CD14-positive monocyte (primary cell): ENCODE measurements at regions not wholly inside any gene's neighbourhood (a gene's known extent, or its start where the extent isn't known, plus 50 kb on each side); places are given as distances from the start of the nearest gene placed in this dataset.

Experiments
- DNase-seq, 3 donors: peaks; one replicate each; pipeline ENCODE4 v3.0.0-alpha.2; 2011 to 2022
- H2AFZ ChIP-seq: 2 replicates; pipeline ENCODE4 v1.6.0; 2012; ENCODE audit warnings: mild to moderate bottlenecking, low read depth, low read length, inconsistent platforms; ENCODE audit not compliant: insufficient read depth, poor library complexity, severe bottlenecking
- H3K27ac ChIP-seq, 2 donors: 1 replicate in 1 of 2; 2 replicates in 1 of 2; pipeline ENCODE4 v1.5.1; 2012 to 2013; ENCODE audit warnings: low read length in 2 of 2, control low read depth in 1 of 2, inconsistent platforms in 1 of 2, low read depth in 1 of 2, mild to moderate bottlenecking in 1 of 2
- H3K27me3 ChIP-seq, 2 donors: one replicate each; pipeline versions ENCODE4 v1.6.0 to v1.6.1; 2011 to 2013; ENCODE audit warnings: low read length in 2 of 2; ENCODE audit not compliant: control insufficient read depth in 2 of 2, insufficient read depth in 2 of 2
- H3K36me3 ChIP-seq, 2 donors: replicated peaks in 1 of 2; 1 replicate in 1 of 2; 2 replicates in 1 of 2; pipeline versions ENCODE4 v1.5.1 to v1.6.1; 2012 to 2013; ENCODE audit warnings: low read length in 2 of 2, control low read depth in 1 of 2, inconsistent platforms in 1 of 2, mild to moderate bottlenecking in 1 of 2; ENCODE audit not compliant: insufficient read depth in 2 of 2, control insufficient read depth in 1 of 2
- H3K4me1 ChIP-seq, 2 donors: 1 replicate in 1 of 2; 2 replicates in 1 of 2; pipeline versions ENCODE4 v1.5.1 to v1.6.1; 2012 to 2013; ENCODE audit warnings: low read length in 2 of 2, control low read depth in 1 of 2, inconsistent platforms in 1 of 2, mild to moderate bottlenecking in 1 of 2, moderate library complexity in 1 of 2; ENCODE audit not compliant: insufficient read depth in 2 of 2, control insufficient read depth in 1 of 2
- H3K4me2 ChIP-seq: replicated peaks from 2 replicates; pipeline ENCODE3; 2012; ENCODE audit warnings: low read length, moderate library complexity, mild to moderate bottlenecking; ENCODE audit not compliant: poor library complexity, severe bottlenecking; ENCODE audit errors: extremely low read depth
- H3K4me3 ChIP-seq, 3 experiments: fragments of 200-600 bp in 1 of 3; sonication (generic) in 1 of 3; replicated peaks in 1 of 3; 1 replicate in 2 of 3; 2 replicates in 1 of 3; pipeline ENCODE4 v1.5.1; 2011 to 2013; ENCODE audit warnings: low read length in 3 of 3, mild to moderate bottlenecking in 3 of 3, control low read depth in 2 of 3, low read depth in 2 of 3, inconsistent platforms in 1 of 3, moderate library complexity in 1 of 3
- H3K79me2 ChIP-seq: 2 replicates; pipeline ENCODE4 v1.6.0; 2012; ENCODE audit warnings: mild to moderate bottlenecking, control low read depth, inconsistent platforms, low read length, moderate library complexity; ENCODE audit not compliant: insufficient read depth
- H3K9ac ChIP-seq: 2 replicates; pipeline ENCODE4 v1.6.0; 2017; ENCODE audit warnings: low read length, mild to moderate bottlenecking; ENCODE audit not compliant: insufficient read depth, poor library complexity, severe bottlenecking
- H3K9me3 ChIP-seq, 2 donors: replicated peaks in 1 of 2; 1 replicate in 1 of 2; 2 replicates in 1 of 2; pipeline versions ENCODE4 v1.5.1 to v1.6.1; 2012 to 2013; ENCODE audit warnings: low read length in 2 of 2, control low read depth in 1 of 2; ENCODE audit not compliant: control insufficient read depth in 1 of 2, insufficient read depth in 1 of 2
- H4K20me1 ChIP-seq: 2 replicates; pipeline ENCODE4 v1.6.0; 2012; ENCODE audit warnings: mild to moderate bottlenecking, low read length, control low read depth, moderate library complexity; ENCODE audit not compliant: insufficient read depth
- H3K27ac Mint-ChIP-seq, 7 donors: one replicate each; pipeline ENCODE4 v1.8.0; 2020; ENCODE audit warnings: mild to moderate bottlenecking in 7 of 7, mixed read lengths in 7 of 7, moderate library complexity in 6 of 7, inconsistent platforms in 2 of 7
- H3K27me3 Mint-ChIP-seq, 3 donors: one replicate each; pipeline ENCODE4 v1.8.0; 2021 to 2022; ENCODE audit warnings: low read depth in 3 of 3, mild to moderate bottlenecking in 3 of 3, mixed read lengths in 3 of 3, moderate library complexity in 3 of 3, inconsistent platforms in 1 of 3
- H3K36me3 Mint-ChIP-seq, 2 donors: one replicate each; pipeline ENCODE4 v1.8.0; 2020; ENCODE audit warnings: mixed read lengths in 2 of 2, inconsistent platforms in 1 of 2, mild to moderate bottlenecking in 1 of 2
- H3K4me1 Mint-ChIP-seq: one replicate; pipeline ENCODE4 v1.8.0; 2020; ENCODE audit warnings: mild to moderate bottlenecking, mixed read lengths
- H3K4me3 Mint-ChIP-seq, 2 donors: one replicate each; pipeline ENCODE4 v1.8.0; 2020; ENCODE audit warnings: mild to moderate bottlenecking in 2 of 2, mixed read lengths in 2 of 2, moderate library complexity in 1 of 2
- H3K9me3 Mint-ChIP-seq, 7 donors: one replicate each; pipeline ENCODE4 v1.8.0; 2020 to 2022; ENCODE audit warnings: mixed read lengths in 7 of 7, mild to moderate bottlenecking in 6 of 7, moderate library complexity in 6 of 7, inconsistent platforms in 2 of 7
- CTCF ChIP-seq: fragments of 200-600 bp; IDR thresholded peaks from one replicate; pipeline ENCODE4 v1.8.0; 2022; ENCODE audit warnings: antibody characterized with exemption, mild to moderate bottlenecking
- WGBS: methylation state at CpG from one replicate; pipeline ENCODE4 v1.1.5; 2013; ENCODE audit warnings: missing lambda C conversion rate; ENCODE audit not compliant: insufficient coverage; 5-methylcytosine and 5-hydroxymethylcytosine counted together
- intact Hi-C, 2 donors: fragments of 100-400 bp; cut with micrococcal nuclease; formaldehyde crosslinking; loops; one replicate each; pipeline versions ENCODE4 v1.15.0 to v1.15.1; 2023

- intact Hi-C loops = no loop called here
- no peaks in the 10 kb centered on the region for H3K27me3 ChIP-seq
- H3K79me2 ChIP-seq = no peaks in the 10 kb centered on the region
- WGBS = 94% methylated on average over 4 of the region's 8 CpGs
- H3K9me3 ChIP-seq = no peaks in the 10 kb centered on the region
- Mint-ChIP-seq H3K36me3 (no peaks in the 10 kb centered on the region), H3K4me3 (no peak overlapping the region), H3K9me3 (peaks cover 1 to 10% (median 5%) of the 10 kb centered on the region in 7 donors), H3K4me1 (peaks cover 22% of the 10 kb centered on the region), H3K27me3 (peaks cover 0 to 5% (median 3%) of the 10 kb centered on the region in 3 donors), H3K27ac (no peak overlapping the region)
- peaks cover 3 to 32% of the 10 kb centered on the region in 2 donors for H3K4me1 ChIP-seq
- no peak overlapping the region for H3K27ac ChIP-seq
- H3K9ac ChIP-seq = no peak overlapping the region
- no peak for TF ChIP-seq CTCF
- no peaks in the 10 kb centered on the region for H3K36me3 ChIP-seq
- no peak for DNase-seq
- no peak overlapping the region for H3K4me2 ChIP-seq
- H3K4me3 ChIP-seq = no peak overlapping the region
- no peak overlapping the region for H2AFZ ChIP-seq
- no peaks in the 10 kb centered on the region for H4K20me1 ChIP-seq
Observed at GRCh38 chr12:127241072-127241817, 1025.7 kb upstream of the TMEM132C start.

GRCh38 chr12:127245009-127245408, 1022.0 kb upstream of the TMEM132C start:
- H3K36me3 ChIP-seq = no peaks in the 10 kb centered on the region
- Mint-ChIP-seq H3K4me1 (peaks cover 2% of the 10 kb centered on the region), H3K36me3 (no peaks in the 10 kb centered on the region), H3K9me3 (peaks cover 1 to 8% (median 6%) of the 10 kb centered on the region in 7 donors), H3K4me3 (no peak overlapping the region), H3K27ac (no peak overlapping the region), H3K27me3 (peaks cover 1 to 11% (median 3%) of the 10 kb centered on the region in 3 donors)
- no peak overlapping the region for H3K4me2 ChIP-seq
- WGBS = 100% methylated on average over 1 of the region's 1 CpG
- H3K9me3 ChIP-seq = peaks cover 0 to 4% of the 10 kb centered on the region in 2 donors
- no peak overlapping the region for H2AFZ ChIP-seq
- no peak for TF ChIP-seq CTCF
- no peaks in the 10 kb centered on the region for H3K79me2 ChIP-seq
- H4K20me1 ChIP-seq = no peaks in the 10 kb centered on the region
- no peaks in the 10 kb centered on the region for H3K4me1 ChIP-seq
- intact Hi-C loops = no loop called here
- H3K27ac ChIP-seq = no peak overlapping the region
- H3K27me3 ChIP-seq = no peaks in the 10 kb centered on the region
- no peak for DNase-seq
- H3K4me3 ChIP-seq = no peak overlapping the region
- no peak overlapping the region for H3K9ac ChIP-seq
